SK-N-SH (cell line): ENCODE measurements at regions not wholly inside any gene's neighbourhood (a gene's known extent, or its start where the extent isn't known, plus 50 kb on each side); places are given as distances from the start of the nearest gene placed in this dataset.
A peak's percentile ranks its signal among the peaks of the same experiment; 100 is the strongest.

Experiments used
- CTCF ChIA-PET: fragments of 300-600, 350-600 bp; formaldehyde crosslinking; extraction: SDS; loops from one replicate; lab custom pipeline; 2021; lab: Yijun Ruan, JAX
- POLR2A ChIA-PET: fragments of 350-600 bp; sonication (Branson Sonifier 250); formaldehyde crosslinking; extraction: SDS; loops from one replicate; lab custom pipeline; 2020; ENCODE audit warnings: antibody characterized with exemption, inconsistent platforms; lab: Yijun Ruan, JAX
- DNase-seq: peaks from one replicate; pipeline ENCODE4 v3.0.0; 2012
- H2AFZ ChIP-seq: fragments of 200-600 bp; sonication (generic); 2 replicates; pipeline ENCODE4 v1.8.1; 2016; ENCODE audit warnings: antibody characterized with exemption, mild to moderate bottlenecking, low read depth
- H3F3A ChIP-seq: fragments of 200-600 bp; sonication (generic); replicated peaks from 2 replicates; pipeline ENCODE3; 2016; ENCODE audit warnings: antibody characterized with exemption, mild to moderate bottlenecking; ENCODE audit not compliant: insufficient read depth
- H3K27ac ChIP-seq, 2 experiments: fragments of 200-500 bp in 1 of 2; fragments of 200-600 bp in 1 of 2; sonication (Bioruptor generic) in 1 of 2; sonication (generic), shearing (Covaris generic) in 1 of 2; 2 replicates each; pipeline versions ENCODE4 v1.5.1 to v1.6.1; 2014 to 2016; ENCODE audit warnings: low read depth in 2 of 2, inconsistent platforms in 1 of 2, low read length in 1 of 2, mild to moderate bottlenecking in 1 of 2, mixed read lengths in 1 of 2
- H3K27me3 ChIP-seq: fragments of 200-600 bp; sonication (generic), shearing (Covaris generic); 2 replicates; pipeline ENCODE4 v1.6.1; 2016; ENCODE audit warnings: mixed run types; ENCODE audit not compliant: insufficient read depth
- H3K36me3 ChIP-seq, 2 experiments: fragments of 200-500 bp in 1 of 2; fragments of 200-600 bp in 1 of 2; sonication (Bioruptor generic) in 1 of 2; sonication (generic) in 1 of 2; replicated peaks in 1 of 2; 2 replicates each; pipeline versions ENCODE3 to v1.5.1; 2014 to 2016; ENCODE audit warnings: low read length in 1 of 2, mild to moderate bottlenecking in 1 of 2; ENCODE audit not compliant: insufficient read depth in 2 of 2, control insufficient read depth in 1 of 2
- H3K4me1 ChIP-seq, 2 experiments: fragments of 200-500 bp in 1 of 2; fragments of 200-600 bp in 1 of 2; sonication (Bioruptor generic) in 1 of 2; sonication (generic), shearing (Covaris generic) in 1 of 2; 2 replicates each; pipeline versions ENCODE4 v1.5.1 to v1.6.1; 2014 to 2016; ENCODE audit warnings: low read depth in 1 of 2, low read length in 1 of 2, mixed run types in 1 of 2; ENCODE audit not compliant: insufficient read depth in 2 of 2, control insufficient read depth in 1 of 2
- H3K4me2 ChIP-seq: fragments of 200-600 bp; sonication (generic), shearing (Covaris generic); 2 replicates; pipeline ENCODE4 v1.6.1; 2017; ENCODE audit warnings: mixed run types
- H3K4me3 ChIP-seq, 2 experiments: fragments of 200-500 bp in 1 of 2; fragments of 200-600 bp in 1 of 2; sonication (Bioruptor generic) in 1 of 2; sonication (generic), shearing (Covaris generic) in 1 of 2; 2 replicates each; pipeline versions ENCODE4 v1.5.1 to v1.8.1; 2014 to 2016; ENCODE audit warnings: low read depth in 2 of 2, inconsistent platforms in 1 of 2, low read length in 1 of 2, mild to moderate bottlenecking in 1 of 2, mixed read lengths in 1 of 2, moderate library complexity in 1 of 2
- H3K79me2 ChIP-seq: fragments of 200-600 bp; sonication (generic); 2 replicates; pipeline ENCODE4 v1.8.1; 2017; ENCODE audit warnings: mild to moderate bottlenecking; ENCODE audit not compliant: insufficient read depth
- H3K9ac ChIP-seq: fragments of 200-600 bp; sonication (generic); 2 replicates; pipeline ENCODE4 v1.6.1; 2017; ENCODE audit warnings: mixed run types
- H3K9me2 ChIP-seq: fragments of 200-600 bp; sonication (generic); 2 replicates; pipeline ENCODE4 v1.6.1; 2017; ENCODE audit warnings: mixed run types
- H3K9me3 ChIP-seq: fragments of 200-600 bp; sonication (generic); 2 replicates; pipeline ENCODE4 v1.6.1; 2017; ENCODE audit warnings: mixed run types, mild to moderate bottlenecking, moderate library complexity
- H4K20me1 ChIP-seq: fragments of 200-600 bp; sonication (generic); 2 replicates; pipeline ENCODE4 v1.6.1; 2017; ENCODE audit warnings: mild to moderate bottlenecking, mixed run types; ENCODE audit not compliant: insufficient read depth
- EZH2phosphoT487 ChIP-seq: fragments of 200-600 bp; sonication (generic); IDR thresholded peaks from 2 replicates; pipeline ENCODE4 v1.6.1; 2017; ENCODE audit warnings: low read depth, mixed run types, mild to moderate bottlenecking, antibody characterized with exemption, moderate library complexity, borderline replicate concordance
- GABPA ChIP-seq: IDR thresholded peaks from 2 replicates; pipeline ENCODE4 v1.4.0; 2012; ENCODE audit warnings: low read depth, mild to moderate bottlenecking
- GATA2 ChIP-seq: sonication (generic); formaldehyde crosslinking; IDR thresholded peaks from 2 replicates; pipeline ENCODE4 v1.5.0; 2020; ENCODE audit warnings: mild to moderate bottlenecking, missing genetic modification reagents
- MEF2A ChIP-seq: IDR thresholded peaks from 2 replicates; pipeline ENCODE4 v1.4.0; 2012; ENCODE audit warnings: low read depth, borderline replicate concordance
- NFIC ChIP-seq: IDR thresholded peaks from 2 replicates; pipeline ENCODE4 v1.4.0; 2012; ENCODE audit warnings: borderline replicate concordance
- RAD21 ChIP-seq: IDR thresholded peaks from 2 replicates; pipeline ENCODE4 v1.6.1; 2012; ENCODE audit warnings: mild to moderate bottlenecking, low read length
- RCOR1 ChIP-seq: fragments of 150-350 bp; IDR thresholded peaks from 2 replicates; pipeline ENCODE4 v1.6.1; 2017; ENCODE audit warnings: antibody characterized with exemption, low read length
- RXRA ChIP-seq: IDR thresholded peaks from 2 replicates; pipeline ENCODE4 v1.4.0; 2012; ENCODE audit warnings: low read depth, mild to moderate bottlenecking, borderline replicate concordance
- SMC3 ChIP-seq: IDR thresholded peaks from 2 replicates; pipeline ENCODE4 v1.6.1; 2012; ENCODE audit warnings: low read depth, low read length, improper control_type of control experiment
- TAF1 ChIP-seq: IDR thresholded peaks from 2 replicates; pipeline ENCODE4 v1.6.1; 2012; ENCODE audit warnings: low read depth, mild to moderate bottlenecking, low read length, moderate library complexity, borderline replicate concordance
- TCF12 ChIP-seq: IDR thresholded peaks from 2 replicates; pipeline ENCODE4 v1.4.0; 2012
- TEAD4 ChIP-seq: IDR thresholded peaks from 2 replicates; pipeline ENCODE4 v1.4.0; 2012; ENCODE audit warnings: mild to moderate bottlenecking, borderline replicate concordance; ENCODE audit not compliant: insufficient read depth
- YY1 ChIP-seq: IDR thresholded peaks from 2 replicates; pipeline ENCODE4 v1.4.0; 2012; ENCODE audit warnings: low read depth, mild to moderate bottlenecking
- WGBS: methylation state at CpG from one replicate; pipeline ENCODE4 v1.1.6; 2017; ENCODE audit warnings: low lambda C conversion rate; 5-methylcytosine and 5-hydroxymethylcytosine counted together
- TF ChIP-seq, protein P1 (sequence below): IDR thresholded peaks from 2 replicates; pipeline ENCODE4 v1.6.1; 2012; ENCODE audit warnings: mild to moderate bottlenecking, low read depth, low read length, moderate library complexity
- TF ChIP-seq, protein P2 (sequence below): fragments of 150-350 bp; IDR thresholded peaks from 2 replicates; pipeline ENCODE4 v1.6.1; 2016; ENCODE audit warnings: mild to moderate bottlenecking, low read depth, low read length
- TF ChIP-seq, protein P3 (sequence below): IDR thresholded peaks from 2 replicates; pipeline ENCODE4; 2012
- TF ChIP-seq, protein P4 (sequence below): IDR thresholded peaks from 2 replicates; pipeline ENCODE4 v1.4.0; 2012; ENCODE audit warnings: low read depth

DNA sequence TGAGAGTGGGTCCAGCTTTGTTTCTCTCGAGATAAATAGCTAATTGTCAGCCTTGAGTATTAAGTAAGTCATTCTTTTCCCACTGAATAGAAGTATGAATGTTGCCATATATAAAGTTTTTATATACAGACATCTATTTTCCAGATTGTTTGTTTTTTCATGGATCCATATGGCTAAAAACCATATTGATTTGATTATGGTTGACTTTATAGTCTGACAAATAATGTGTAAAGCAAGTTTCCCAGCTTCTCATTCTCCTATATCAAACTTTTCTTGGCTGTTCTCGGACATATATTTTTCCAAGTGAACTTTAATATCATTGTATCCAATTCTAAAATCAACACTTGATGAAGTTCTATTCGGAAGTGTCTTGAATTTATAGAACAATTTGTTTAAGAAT is 352.4 kb upstream of the MEOX2 start:
- H3F3A ChIP-seq, result no peaks in the 10 kb centered on the region
- no peak for DNase-seq
- no peak overlapping the region for H3K27ac ChIP-seq
- no peak overlapping the region for H2AFZ ChIP-seq
- H3K9me3 ChIP-seq, result no peaks in the 10 kb centered on the region
- no peaks in the 10 kb centered on the region for H3K4me1 ChIP-seq
- POLR2A ChIA-PET, result no interaction called here
- H4K20me1 ChIP-seq, result no peaks in the 10 kb centered on the region
- H3K9me2 ChIP-seq, result no peaks in the 10 kb centered on the region
- CTCF ChIA-PET, result no interaction called here
- no peaks in the 10 kb centered on the region for H3K36me3 ChIP-seq
- no peak overlapping the region for H3K4me2 ChIP-seq
- H3K27me3 ChIP-seq, result peaks cover 12% of the 10 kb centered on the region; the same call in 1 of the 2 replicates
- no peak overlapping the region for H3K9ac ChIP-seq
- TF ChIP-seq GATA2 (CRISPR knock-in tag), result no peak
- TF ChIP-seq MEF2A, result no peak
- no peak for TF ChIP-seq GABPA
- TF ChIP-seq, protein P1, sequence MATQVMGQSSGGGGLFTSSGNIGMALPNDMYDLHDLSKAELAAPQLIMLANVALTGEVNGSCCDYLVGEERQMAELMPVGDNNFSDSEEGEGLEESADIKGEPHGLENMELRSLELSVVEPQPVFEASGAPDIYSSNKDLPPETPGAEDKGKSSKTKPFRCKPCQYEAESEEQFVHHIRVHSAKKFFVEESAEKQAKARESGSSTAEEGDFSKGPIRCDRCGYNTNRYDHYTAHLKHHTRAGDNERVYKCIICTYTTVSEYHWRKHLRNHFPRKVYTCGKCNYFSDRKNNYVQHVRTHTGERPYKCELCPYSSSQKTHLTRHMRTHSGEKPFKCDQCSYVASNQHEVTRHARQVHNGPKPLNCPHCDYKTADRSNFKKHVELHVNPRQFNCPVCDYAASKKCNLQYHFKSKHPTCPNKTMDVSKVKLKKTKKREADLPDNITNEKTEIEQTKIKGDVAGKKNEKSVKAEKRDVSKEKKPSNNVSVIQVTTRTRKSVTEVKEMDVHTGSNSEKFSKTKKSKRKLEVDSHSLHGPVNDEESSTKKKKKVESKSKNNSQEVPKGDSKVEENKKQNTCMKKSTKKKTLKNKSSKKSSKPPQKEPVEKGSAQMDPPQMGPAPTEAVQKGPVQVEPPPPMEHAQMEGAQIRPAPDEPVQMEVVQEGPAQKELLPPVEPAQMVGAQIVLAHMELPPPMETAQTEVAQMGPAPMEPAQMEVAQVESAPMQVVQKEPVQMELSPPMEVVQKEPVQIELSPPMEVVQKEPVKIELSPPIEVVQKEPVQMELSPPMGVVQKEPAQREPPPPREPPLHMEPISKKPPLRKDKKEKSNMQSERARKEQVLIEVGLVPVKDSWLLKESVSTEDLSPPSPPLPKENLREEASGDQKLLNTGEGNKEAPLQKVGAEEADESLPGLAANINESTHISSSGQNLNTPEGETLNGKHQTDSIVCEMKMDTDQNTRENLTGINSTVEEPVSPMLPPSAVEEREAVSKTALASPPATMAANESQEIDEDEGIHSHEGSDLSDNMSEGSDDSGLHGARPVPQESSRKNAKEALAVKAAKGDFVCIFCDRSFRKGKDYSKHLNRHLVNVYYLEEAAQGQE, result no peak
- WGBS, result 2% methylated on average over 3 of the region's 3 CpGs
- no peaks in the 10 kb centered on the region for H3K79me2 ChIP-seq
- no peak overlapping the region for H3K4me3 ChIP-seq

DNA sequence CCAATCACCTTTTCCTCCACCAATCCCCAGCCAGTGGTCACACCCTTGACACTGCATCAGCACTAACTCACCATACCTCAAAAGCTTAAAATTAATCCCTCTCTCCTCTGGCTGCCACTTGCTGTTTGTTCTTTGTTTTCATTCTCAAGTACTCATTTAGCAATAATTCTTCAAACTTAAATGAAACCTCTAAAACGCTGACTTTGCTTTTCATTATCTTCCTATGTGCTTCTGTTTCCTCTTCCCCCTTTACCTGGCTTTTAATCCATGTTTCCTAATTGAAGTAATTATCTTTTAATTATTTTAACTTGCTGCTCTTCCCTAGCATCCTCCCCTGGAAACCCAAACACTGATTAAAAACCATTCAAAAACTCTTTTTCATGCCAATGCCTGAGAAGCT is 348.9 kb upstream of the MEOX2 start:
- Histone ChIP-seq H2AFZ (peak overlapping the region; percentile 73; the same call in 1 of the 2 replicates), H3K79me2 (no peaks in the 10 kb centered on the region), H3K27ac (no peak overlapping the region), H3K4me2 (peak overlapping the region; percentile 61; the same call in 1 of the 2 replicates), H4K20me1 (no peaks in the 10 kb centered on the region), H3K9me3 (no peaks in the 10 kb centered on the region; the same call in 1 of the 2 replicates), H3K27me3 (no peaks in the 10 kb centered on the region; the same call in 1 of the 2 replicates), H3K9ac (no peak overlapping the region), H3K9me2 (no peaks in the 10 kb centered on the region), H3F3A (no peaks in the 10 kb centered on the region), H3K36me3 (no peaks in the 10 kb centered on the region), H3K4me1 (no peaks in the 10 kb centered on the region), H3K4me3 (no peak overlapping the region)
- no peak for DNase-seq
- WGBS, result 2% methylated on average over 1 of the region's 1 CpG
- ChIA-PET CTCF (interaction anchor here (0.7 kb wide), 1 partner anchor 87 kb away, joined by 3 read pairs; no protein-coding TSS in a partner anchor), POLR2A (no interaction called here)
- no peak for TF ChIP-seq TCF12
- no peak for TF ChIP-seq RAD21
- TF ChIP-seq, protein P2, sequence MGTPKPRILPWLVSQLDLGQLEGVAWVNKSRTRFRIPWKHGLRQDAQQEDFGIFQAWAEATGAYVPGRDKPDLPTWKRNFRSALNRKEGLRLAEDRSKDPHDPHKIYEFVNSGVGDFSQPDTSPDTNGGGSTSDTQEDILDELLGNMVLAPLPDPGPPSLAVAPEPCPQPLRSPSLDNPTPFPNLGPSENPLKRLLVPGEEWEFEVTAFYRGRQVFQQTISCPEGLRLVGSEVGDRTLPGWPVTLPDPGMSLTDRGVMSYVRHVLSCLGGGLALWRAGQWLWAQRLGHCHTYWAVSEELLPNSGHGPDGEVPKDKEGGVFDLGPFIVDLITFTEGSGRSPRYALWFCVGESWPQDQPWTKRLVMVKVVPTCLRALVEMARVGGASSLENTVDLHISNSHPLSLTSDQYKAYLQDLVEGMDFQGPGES, result no peak
- no peak for TF ChIP-seq RXRA
- TF ChIP-seq, protein P3, sequence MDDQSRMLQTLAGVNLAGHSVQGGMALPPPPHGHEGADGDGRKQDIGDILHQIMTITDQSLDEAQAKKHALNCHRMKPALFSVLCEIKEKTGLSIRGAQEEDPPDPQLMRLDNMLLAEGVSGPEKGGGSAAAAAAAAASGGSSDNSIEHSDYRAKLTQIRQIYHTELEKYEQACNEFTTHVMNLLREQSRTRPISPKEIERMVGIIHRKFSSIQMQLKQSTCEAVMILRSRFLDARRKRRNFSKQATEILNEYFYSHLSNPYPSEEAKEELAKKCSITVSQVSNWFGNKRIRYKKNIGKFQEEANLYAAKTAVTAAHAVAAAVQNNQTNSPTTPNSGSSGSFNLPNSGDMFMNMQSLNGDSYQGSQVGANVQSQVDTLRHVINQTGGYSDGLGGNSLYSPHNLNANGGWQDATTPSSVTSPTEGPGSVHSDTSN, result no peak
- no peak for TF ChIP-seq YY1
- TF ChIP-seq TEAD4, result no peak
- no peak for TF ChIP-seq GABPA
- no peak for TF ChIP-seq TAF1
- TF ChIP-seq EZH2phosphoT487, result no peak
- no peak for TF ChIP-seq RCOR1
- no peak for TF ChIP-seq SMC3
- TF ChIP-seq MEF2A, result no peak
- no peak for TF ChIP-seq NFIC
- TF ChIP-seq, protein P4, sequence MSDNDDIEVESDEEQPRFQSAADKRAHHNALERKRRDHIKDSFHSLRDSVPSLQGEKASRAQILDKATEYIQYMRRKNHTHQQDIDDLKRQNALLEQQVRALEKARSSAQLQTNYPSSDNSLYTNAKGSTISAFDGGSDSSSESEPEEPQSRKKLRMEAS, result no peak
